ENCODE measurements at regions not wholly inside any gene's neighbourhood (a gene's known extent, or its start where the extent isn't known, plus 50 kb on each side); places are given as distances from the start of the nearest gene placed in this dataset.

DNA sequence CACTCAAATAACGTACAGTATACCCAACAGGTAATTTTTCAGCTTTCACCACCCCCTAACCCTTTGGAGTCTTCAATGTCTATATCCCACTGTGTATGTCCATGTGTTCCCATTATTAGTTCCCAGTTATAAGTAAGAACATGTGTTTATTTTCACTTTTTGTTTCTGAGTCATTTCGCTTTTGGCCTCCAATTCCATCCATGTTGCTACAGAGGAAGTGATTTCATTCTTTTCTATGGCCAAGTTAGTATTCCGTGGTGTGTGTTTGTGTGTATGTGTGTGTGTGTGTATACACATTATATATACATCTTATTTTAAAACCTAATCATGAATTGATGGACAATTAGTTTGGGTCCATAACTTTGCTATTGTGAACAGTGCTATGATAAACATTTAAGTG lies 464.4 kb downstream of the CMPK2 start:
- TF ChIP-seq, protein P1, sequence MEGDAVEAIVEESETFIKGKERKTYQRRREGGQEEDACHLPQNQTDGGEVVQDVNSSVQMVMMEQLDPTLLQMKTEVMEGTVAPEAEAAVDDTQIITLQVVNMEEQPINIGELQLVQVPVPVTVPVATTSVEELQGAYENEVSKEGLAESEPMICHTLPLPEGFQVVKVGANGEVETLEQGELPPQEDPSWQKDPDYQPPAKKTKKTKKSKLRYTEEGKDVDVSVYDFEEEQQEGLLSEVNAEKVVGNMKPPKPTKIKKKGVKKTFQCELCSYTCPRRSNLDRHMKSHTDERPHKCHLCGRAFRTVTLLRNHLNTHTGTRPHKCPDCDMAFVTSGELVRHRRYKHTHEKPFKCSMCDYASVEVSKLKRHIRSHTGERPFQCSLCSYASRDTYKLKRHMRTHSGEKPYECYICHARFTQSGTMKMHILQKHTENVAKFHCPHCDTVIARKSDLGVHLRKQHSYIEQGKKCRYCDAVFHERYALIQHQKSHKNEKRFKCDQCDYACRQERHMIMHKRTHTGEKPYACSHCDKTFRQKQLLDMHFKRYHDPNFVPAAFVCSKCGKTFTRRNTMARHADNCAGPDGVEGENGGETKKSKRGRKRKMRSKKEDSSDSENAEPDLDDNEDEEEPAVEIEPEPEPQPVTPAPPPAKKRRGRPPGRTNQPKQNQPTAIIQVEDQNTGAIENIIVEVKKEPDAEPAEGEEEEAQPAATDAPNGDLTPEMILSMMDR (IDR thresholded peaks at IDR 0.05) = no peak
- no peak for TF ChIP-seq ZFX (IDR thresholded peaks at IDR 0.05; ENCODE audit: borderline replicate concordance)

Data from 22Rv1 (cell line).